ENCODE measurements at regions not wholly inside any gene's neighbourhood (a gene's known extent, or its start where the extent isn't known, plus 50 kb on each side); places are given as distances from the start of the nearest gene placed in this dataset.

- FAIRE-seq (no peak), DNase-seq (no peak)
- Histone ChIP-seq H3K27me3 (ENCODE audit: control insufficient read depth, insufficient read depth, low read length) (no peaks in the 10 kb centered on the region), H3K27ac (ENCODE audit: low read depth in 2 of 2, low read length in 2 of 2) (no peak overlapping the region), H3K36me3 (ENCODE audit: control insufficient read depth in 2 of 3, insufficient read depth in 3 of 3, low read length in 3 of 3) (no peaks in the 10 kb centered on the region), H3K4me3 (ENCODE audit: low read length in 3 of 3) (no peak overlapping the region), H3K4me1 (ENCODE audit: control insufficient read depth in 2 of 3, insufficient read depth in 2 of 3, low read depth in 1 of 3, low read length in 3 of 3) (no peaks in the 10 kb centered on the region), H3K9ac (ENCODE audit: low read length in 3 of 3) (no peak overlapping the region), H3K9me3 (ENCODE audit: control insufficient read depth in 2 of 3, insufficient read depth in 1 of 3, low read length in 3 of 3) (no peaks in the 10 kb centered on the region)
- TF ChIP-seq CTCF (IDR thresholded peaks at IDR 0.05; ENCODE audit: borderline replicate concordance, extremely low read depth, insufficient read depth): no peak
- intact Hi-C loops (cut with DNase I): no loop called here
Measured at GRCh38 chr11:104738918-104739317, 159.3 kb downstream of the CASP12 start.

- Histone ChIP-seq H3K27me3 (ENCODE audit: control insufficient read depth, insufficient read depth, low read length) (no peaks in the 10 kb centered on the region), H3K9ac (ENCODE audit: low read length in 3 of 3) (no peak overlapping the region), H3K4me3 (ENCODE audit: low read length in 3 of 3) (no peak overlapping the region), H3K4me1 (ENCODE audit: control insufficient read depth in 2 of 3, insufficient read depth in 2 of 3, low read depth in 1 of 3, low read length in 3 of 3) (no peaks in the 10 kb centered on the region), H3K36me3 (ENCODE audit: control insufficient read depth in 2 of 3, insufficient read depth in 3 of 3, low read length in 3 of 3) (no peaks in the 10 kb centered on the region), H3K27ac (ENCODE audit: low read depth in 2 of 2, low read length in 2 of 2) (no peak overlapping the region), H3K9me3 (ENCODE audit: control insufficient read depth in 2 of 3, insufficient read depth in 1 of 3, low read length in 3 of 3) (no peaks in the 10 kb centered on the region)
- no peak for DNase-seq
- FAIRE-seq: no peak
- intact Hi-C loops (cut with DNase I): no loop called here
- no peak for TF ChIP-seq CTCF (IDR thresholded peaks at IDR 0.05; ENCODE audit: borderline replicate concordance, extremely low read depth, insufficient read depth)
Measured at GRCh38 chr11:104738208-104738607, 160.1 kb downstream of the CASP12 start.

- H3K4me1 ChIP-seq (ENCODE audit: control insufficient read depth in 2 of 3, insufficient read depth in 2 of 3, low read depth in 1 of 3, low read length in 3 of 3): no peaks in the 10 kb centered on the region
- H3K9ac ChIP-seq (ENCODE audit: low read length in 3 of 3): no peak overlapping the region
- FAIRE-seq: no peak
Measured at GRCh38 chr11:104736502-104736901, 161.8 kb downstream of the CASP12 start.

More at GRCh38 chr11:104736502-104736901, 161.8 kb downstream of the CASP12 start:
- Histone ChIP-seq H3K9me3 (ENCODE audit: control insufficient read depth in 2 of 3, insufficient read depth in 1 of 3, low read length in 3 of 3) (no peaks in the 10 kb centered on the region), H3K27ac (ENCODE audit: low read depth in 2 of 2, low read length in 2 of 2) (no peak overlapping the region), H3K27me3 (ENCODE audit: control insufficient read depth, insufficient read depth, low read length) (no peaks in the 10 kb centered on the region), H3K36me3 (ENCODE audit: control insufficient read depth in 2 of 3, insufficient read depth in 3 of 3, low read length in 3 of 3) (no peaks in the 10 kb centered on the region), H3K4me3 (ENCODE audit: low read length in 3 of 3) (no peak overlapping the region)
- no peak for DNase-seq
- no peak for TF ChIP-seq CTCF (IDR thresholded peaks at IDR 0.05; ENCODE audit: borderline replicate concordance, extremely low read depth, insufficient read depth)
- intact Hi-C loops (cut with DNase I): no loop called here

All from kidney (tissue), 13 donors.